Left ventricle myocardium inferior (tissue), 1 donor: ENCODE measurements at regions not wholly inside any gene's neighbourhood (a gene's known extent, or its start where the extent isn't known, plus 50 kb on each side); places are given as distances from the start of the nearest gene placed in this dataset.

Source experiments
- DNase-seq: peaks from one replicate; pipeline ENCODE4 v3.0.0-alpha.2; 2020
- H3K27ac ChIP-seq: fragments of 200-600 bp; replicated peaks from 2 replicates; pipeline ENCODE4 v1.8.0; 2021
- H3K27me3 ChIP-seq: fragments of 200-600 bp; 2 replicates; pipeline ENCODE4 v1.8.0; 2021; ENCODE audit warnings: low read depth
- H3K36me3 ChIP-seq: fragments of 200-600 bp; 2 replicates; pipeline ENCODE4 v1.8.0; 2021
- H3K4me1 ChIP-seq: fragments of 200-600 bp; 2 replicates; pipeline ENCODE4 v1.8.0; 2021
- H3K4me3 ChIP-seq: fragments of 200-600 bp; 2 replicates; pipeline ENCODE4 v1.8.0; 2021; ENCODE audit warnings: mild to moderate bottlenecking, moderate library complexity
- H3K9me3 ChIP-seq: fragments of 200-600 bp; replicated peaks from 2 replicates; pipeline ENCODE4 v1.8.0; 2021
- CTCF ChIP-seq: fragments of 200-600 bp; IDR thresholded peaks from 2 replicates; pipeline ENCODE4 v1.8.0; 2021; ENCODE audit warnings: antibody characterized with exemption, mild to moderate bottlenecking, borderline replicate concordance
- intact Hi-C: fragments of 100-400 bp; cut with micrococcal nuclease; formaldehyde crosslinking; loops from one replicate; pipeline ENCODE4 v1.11.0; 2022
- donor health status: DM: no; HTN: yes; CAD: no; lungs with severe emphysema.

DNA sequence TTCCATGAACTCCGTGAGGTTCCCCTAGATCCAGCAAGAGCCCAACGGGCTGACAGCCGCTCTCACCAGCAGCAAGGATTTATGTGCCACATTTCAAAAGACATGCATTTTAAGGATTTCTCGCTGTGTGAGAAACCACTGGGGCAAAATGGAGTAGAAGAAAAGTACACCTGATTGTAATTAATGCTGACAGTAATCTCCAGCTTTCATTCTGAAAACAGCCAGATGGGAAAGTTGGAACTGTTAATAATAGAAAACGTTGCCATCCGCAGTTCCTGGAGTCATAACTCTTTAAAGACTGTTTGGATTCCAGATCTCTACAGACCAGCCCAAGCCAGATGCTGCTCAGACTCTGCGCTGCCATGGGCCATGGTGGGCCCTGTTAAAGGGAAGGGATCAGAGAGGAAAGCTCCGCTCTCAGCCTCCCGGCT, 216.9 kb upstream of the GLI3 start:
- TF ChIP-seq CTCF = no peak
- peaks cover under 1% of the 10 kb centered on the region for H3K27me3 ChIP-seq
- no peak for DNase-seq
- no peaks in the 10 kb centered on the region for H3K9me3 ChIP-seq
- H3K4me1 ChIP-seq = no peaks in the 10 kb centered on the region
- H3K36me3 ChIP-seq = no peaks in the 10 kb centered on the region
- intact Hi-C loops = no loop called here
- no peak overlapping the region for H3K27ac ChIP-seq
- H3K4me3 ChIP-seq = no peak overlapping the region

- Histone ChIP-seq H3K27me3 (peaks cover 6% of the 10 kb centered on the region), H3K27ac (no peak overlapping the region), H3K4me1 (no peaks in the 10 kb centered on the region), H3K36me3 (no peaks in the 10 kb centered on the region), H3K9me3 (no peaks in the 10 kb centered on the region), H3K4me3 (no peak overlapping the region)
- TF ChIP-seq CTCF = no peak
- intact Hi-C loops = no loop called here
- DNase-seq = no peak
These were observed 215.3 kb upstream of the GLI3 start for GRCh38 chr7:42452356-42452755.

DNA sequence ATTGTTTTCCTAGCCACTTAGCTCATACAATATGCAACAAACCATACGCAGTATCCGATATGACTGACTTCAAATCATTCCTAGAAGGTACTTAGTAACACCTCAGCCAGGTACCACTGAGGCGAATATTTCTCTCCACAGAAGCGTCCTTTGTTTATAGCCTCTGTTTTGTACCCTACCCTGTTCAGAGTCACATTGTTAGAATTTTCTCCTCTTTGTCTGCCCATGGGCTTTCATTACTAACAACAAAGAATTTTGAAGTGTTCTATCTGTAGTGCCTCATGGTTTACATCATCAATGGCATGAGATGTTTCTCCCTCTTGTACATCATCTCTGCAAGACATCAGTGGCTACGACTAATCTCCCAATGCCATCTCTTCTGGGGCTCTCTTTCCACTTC, 212.4 kb upstream of the GLI3 start:
- H3K27me3 ChIP-seq = peaks cover 6% of the 10 kb centered on the region
- no peak for TF ChIP-seq CTCF
- no peaks in the 10 kb centered on the region for H3K9me3 ChIP-seq
- H3K36me3 ChIP-seq = no peaks in the 10 kb centered on the region
- intact Hi-C loops = no loop called here
- H3K4me3 ChIP-seq = no peak overlapping the region
- DNase-seq = no peak
- H3K4me1 ChIP-seq = no peaks in the 10 kb centered on the region
- H3K27ac ChIP-seq = no peak overlapping the region

DNA sequence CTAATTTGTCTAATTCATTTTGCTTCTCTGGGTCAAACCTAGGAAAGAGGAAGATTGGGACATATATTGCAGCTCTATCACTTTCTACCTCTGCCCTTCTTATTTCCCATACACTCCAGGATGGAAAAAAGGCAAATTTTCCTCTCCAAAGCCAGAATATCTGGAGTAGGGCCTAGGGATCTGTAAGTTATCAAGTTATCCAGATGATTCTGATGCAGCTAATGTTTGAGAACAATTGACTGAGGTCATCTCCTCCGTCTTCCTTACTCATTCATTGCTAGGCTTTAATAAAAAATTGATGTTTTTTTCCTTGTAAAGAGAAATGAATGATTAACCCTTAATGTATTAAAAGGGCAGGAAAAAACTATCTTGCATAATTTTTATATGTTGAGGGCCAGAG, 211.9 kb upstream of the GLI3 start:
- no peak for TF ChIP-seq CTCF
- Histone ChIP-seq H3K4me1 (no peaks in the 10 kb centered on the region), H3K36me3 (no peaks in the 10 kb centered on the region), H3K9me3 (no peaks in the 10 kb centered on the region), H3K27me3 (peaks cover 6% of the 10 kb centered on the region), H3K4me3 (no peak overlapping the region), H3K27ac (no peak overlapping the region)
- intact Hi-C loops = no loop called here
- no peak for DNase-seq

DNA sequence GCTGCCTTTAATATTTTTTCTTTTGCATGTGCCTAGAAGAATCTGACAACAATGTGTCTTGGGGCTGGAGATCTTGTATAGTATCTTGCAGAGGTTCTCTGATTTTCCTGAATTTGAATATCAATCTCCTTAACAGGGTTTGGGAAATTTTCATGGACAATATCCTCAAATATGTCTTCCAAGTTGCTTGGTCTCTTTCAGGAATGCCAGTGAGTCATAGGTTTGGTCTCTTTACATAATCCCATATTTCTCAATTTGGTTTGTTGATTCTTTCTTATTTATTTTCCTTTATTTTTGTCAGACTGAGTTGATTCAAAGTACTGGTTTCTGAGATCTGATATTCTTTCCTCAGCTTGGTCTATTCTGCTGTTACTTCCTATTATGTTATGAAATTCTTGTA, 208.7 kb upstream of the GLI3 start:
- peaks cover 26% of the 10 kb centered on the region for H3K9me3 ChIP-seq
- no peaks in the 10 kb centered on the region for H3K36me3 ChIP-seq
- H3K27ac ChIP-seq = no peak overlapping the region
- H3K27me3 ChIP-seq = peaks cover 6% of the 10 kb centered on the region
- H3K4me1 ChIP-seq = no peaks in the 10 kb centered on the region
- intact Hi-C loops = no loop called here
- H3K4me3 ChIP-seq = no peak overlapping the region
- no peak for DNase-seq
- no peak for TF ChIP-seq CTCF

- peaks cover 70% of the 10 kb centered on the region for H3K9me3 ChIP-seq
- no peak for DNase-seq
- intact Hi-C loops = no loop called here
- no peaks in the 10 kb centered on the region for H3K36me3 ChIP-seq
- no peaks in the 10 kb centered on the region for H3K27me3 ChIP-seq
- TF ChIP-seq CTCF = no peak
- H3K4me3 ChIP-seq = no peak overlapping the region
- H3K27ac ChIP-seq = no peak overlapping the region
- H3K4me1 ChIP-seq = no peaks in the 10 kb centered on the region
These were observed 203.9 kb upstream of the GLI3 start for GRCh38 chr7:42440951-42441350.
